Liver (tissue), 3 donors: ENCODE measurements at regions not wholly inside any gene's neighbourhood (a gene's known extent, or its start where the extent isn't known, plus 50 kb on each side); places are given as distances from the start of the nearest gene placed in this dataset.

Experiments
- ATF3 ChIP-seq: IDR thresholded peaks from 2 replicates; pipeline ENCODE4 v1.6.1; 2016; ENCODE audit warnings: antibody characterized with exemption
- EGR1 ChIP-seq, 2 donors: IDR thresholded peaks; 2 replicates each; pipeline ENCODE4 v1.6.1; 2016 to 2018; ENCODE audit warnings: antibody characterized with exemption in 2 of 2, low read depth in 2 of 2
- JUND ChIP-seq, 2 donors: IDR thresholded peaks; 2 replicates each; pipeline ENCODE4 v1.6.1; 2016; ENCODE audit warnings: antibody characterized with exemption in 2 of 2
- RAD21 ChIP-seq, 2 donors: IDR thresholded peaks; 2 replicates each; pipeline ENCODE4 v1.6.1; 2016; ENCODE audit warnings: antibody characterized with exemption in 2 of 2, mild to moderate bottlenecking in 2 of 2
- RXRA ChIP-seq, 2 donors: IDR thresholded peaks; 2 replicates each; pipeline ENCODE4 v1.6.1; 2017 to 2018; ENCODE audit warnings: antibody characterized with exemption in 2 of 2, mild to moderate bottlenecking in 1 of 2
- SP1 ChIP-seq: IDR thresholded peaks from 2 replicates; pipeline ENCODE4 v1.6.1; 2018; ENCODE audit warnings: antibody characterized with exemption, mild to moderate bottlenecking
- TAF1 ChIP-seq: conservative IDR thresholded peaks from 2 replicates; pipeline ENCODE4 v1.6.1; 2016; ENCODE audit warnings: antibody characterized with exemption, mild to moderate bottlenecking
- TF ChIP-seq, protein P1 (sequence below): fragments of 150-350 bp; IDR thresholded peaks from 2 replicates; pipeline ENCODE4 v1.5.1; 2017; ENCODE audit warnings: improper control_type of control experiment, low read depth, low read length; ENCODE audit not compliant: missing input control
- TF ChIP-seq, protein P2 (sequence below): IDR thresholded peaks from 2 replicates; pipeline ENCODE4 v1.6.1; 2016; ENCODE audit warnings: antibody characterized with exemption
- donor health status: healthy.
- donor health status: healthy.

DNA sequence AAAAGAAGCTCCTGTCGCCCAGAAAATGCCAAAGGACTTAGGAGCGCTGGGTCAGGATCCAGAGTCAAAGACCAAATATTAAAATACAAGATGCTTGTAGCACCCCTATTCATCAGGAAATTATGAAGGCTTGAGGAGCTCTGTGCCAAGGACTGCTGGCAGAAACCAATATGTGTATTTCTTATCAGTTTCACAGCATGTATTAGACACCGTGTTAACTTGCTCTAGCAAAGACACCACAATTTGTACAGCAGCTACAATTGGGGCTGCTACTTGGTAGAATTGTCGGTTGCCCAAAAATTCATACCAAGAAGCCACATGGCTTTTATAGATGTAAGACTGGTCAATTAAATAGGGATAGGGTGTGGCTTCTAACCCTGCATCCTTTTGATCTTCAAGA is 128.8 kb downstream of the CD47 start:
- TF ChIP-seq TAF1, result no peak
- TF ChIP-seq SP1, result no peak
- TF ChIP-seq, protein P1, sequence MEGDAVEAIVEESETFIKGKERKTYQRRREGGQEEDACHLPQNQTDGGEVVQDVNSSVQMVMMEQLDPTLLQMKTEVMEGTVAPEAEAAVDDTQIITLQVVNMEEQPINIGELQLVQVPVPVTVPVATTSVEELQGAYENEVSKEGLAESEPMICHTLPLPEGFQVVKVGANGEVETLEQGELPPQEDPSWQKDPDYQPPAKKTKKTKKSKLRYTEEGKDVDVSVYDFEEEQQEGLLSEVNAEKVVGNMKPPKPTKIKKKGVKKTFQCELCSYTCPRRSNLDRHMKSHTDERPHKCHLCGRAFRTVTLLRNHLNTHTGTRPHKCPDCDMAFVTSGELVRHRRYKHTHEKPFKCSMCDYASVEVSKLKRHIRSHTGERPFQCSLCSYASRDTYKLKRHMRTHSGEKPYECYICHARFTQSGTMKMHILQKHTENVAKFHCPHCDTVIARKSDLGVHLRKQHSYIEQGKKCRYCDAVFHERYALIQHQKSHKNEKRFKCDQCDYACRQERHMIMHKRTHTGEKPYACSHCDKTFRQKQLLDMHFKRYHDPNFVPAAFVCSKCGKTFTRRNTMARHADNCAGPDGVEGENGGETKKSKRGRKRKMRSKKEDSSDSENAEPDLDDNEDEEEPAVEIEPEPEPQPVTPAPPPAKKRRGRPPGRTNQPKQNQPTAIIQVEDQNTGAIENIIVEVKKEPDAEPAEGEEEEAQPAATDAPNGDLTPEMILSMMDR, result no peak
- no peak for TF ChIP-seq EGR1 (IDR thresholded peaks at IDR 0.05; ENCODE audit: low read depth in 2 of 2)
- no peak for TF ChIP-seq RXRA (IDR thresholded peaks at IDR 0.05)
- no peak for TF ChIP-seq ATF3
- TF ChIP-seq RAD21 (IDR thresholded peaks at IDR 0.05), result no peak
- TF ChIP-seq, protein P2, sequence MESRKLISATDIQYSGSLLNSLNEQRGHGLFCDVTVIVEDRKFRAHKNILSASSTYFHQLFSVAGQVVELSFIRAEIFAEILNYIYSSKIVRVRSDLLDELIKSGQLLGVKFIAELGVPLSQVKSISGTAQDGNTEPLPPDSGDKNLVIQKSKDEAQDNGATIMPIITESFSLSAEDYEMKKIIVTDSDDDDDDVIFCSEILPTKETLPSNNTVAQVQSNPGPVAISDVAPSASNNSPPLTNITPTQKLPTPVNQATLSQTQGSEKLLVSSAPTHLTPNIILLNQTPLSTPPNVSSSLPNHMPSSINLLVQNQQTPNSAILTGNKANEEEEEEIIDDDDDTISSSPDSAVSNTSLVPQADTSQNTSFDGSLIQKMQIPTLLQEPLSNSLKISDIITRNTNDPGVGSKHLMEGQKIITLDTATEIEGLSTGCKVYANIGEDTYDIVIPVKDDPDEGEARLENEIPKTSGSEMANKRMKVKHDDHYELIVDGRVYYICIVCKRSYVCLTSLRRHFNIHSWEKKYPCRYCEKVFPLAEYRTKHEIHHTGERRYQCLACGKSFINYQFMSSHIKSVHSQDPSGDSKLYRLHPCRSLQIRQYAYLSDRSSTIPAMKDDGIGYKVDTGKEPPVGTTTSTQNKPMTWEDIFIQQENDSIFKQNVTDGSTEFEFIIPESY, result no peak
- no peak for TF ChIP-seq JUND (IDR thresholded peaks at IDR 0.05)
